ENCODE measurements at regions not wholly inside any gene's neighbourhood (a gene's known extent, or its start where the extent isn't known, plus 50 kb on each side); places are given as distances from the start of the nearest gene placed in this dataset.

GRCh38 chr6:142671791-142672190 lies 273.2 kb downstream of the HIVEP2 start:
- TF ChIP-seq CTCF (IDR thresholded peaks at IDR 0.05; ENCODE audit: unreplicated experiment): no peak
- intact Hi-C loops (cut with micrococcal nuclease; ENCODE audit: unreplicated experiment): no loop called here
- H3K27ac Mint-ChIP-seq (ENCODE audit: unreplicated experiment): no peak overlapping the region
- no peak overlapping the region for H3K4me3 Mint-ChIP-seq (ENCODE audit: low read depth, unreplicated experiment)
- no TSS peak for BruUV-seq (replicated peaks)
- peaks cover 5% of the 10 kb centered on the region for H3K9me3 Mint-ChIP-seq (ENCODE audit: low read depth, unreplicated experiment)
- DNase-seq: no peak
- CTCF ChIA-PET: no interaction called here
- H3K27me3 Mint-ChIP-seq (ENCODE audit: unreplicated experiment): peaks cover 30% of the 10 kb centered on the region
- no peaks in the 10 kb centered on the region for H3K4me1 Mint-ChIP-seq (ENCODE audit: low read depth, unreplicated experiment)
- no peaks in the 10 kb centered on the region for H3K36me3 Mint-ChIP-seq (ENCODE audit: insufficient read depth, unreplicated experiment)

- BruUV-seq (replicated peaks): no TSS peak
Observed at GRCh38 chr6:142675517-142675916, 269.5 kb downstream of the HIVEP2 start.

GRCh38 chr6:142676027-142676443 lies 268.9 kb downstream of the HIVEP2 start:
- DNase-seq: no peak
- no peak for TF ChIP-seq CTCF (IDR thresholded peaks at IDR 0.05; ENCODE audit: unreplicated experiment)
- intact Hi-C loops (cut with micrococcal nuclease; ENCODE audit: unreplicated experiment): no loop called here
- Mint-ChIP-seq H3K4me3 (ENCODE audit: low read depth, unreplicated experiment) (no peak overlapping the region), H3K27ac (ENCODE audit: unreplicated experiment) (no peak overlapping the region), H3K27me3 (ENCODE audit: unreplicated experiment) (peaks cover 51% of the 10 kb centered on the region), H3K36me3 (ENCODE audit: insufficient read depth, unreplicated experiment) (no peaks in the 10 kb centered on the region), H3K9me3 (ENCODE audit: low read depth, unreplicated experiment) (peaks cover 5% of the 10 kb centered on the region), H3K4me1 (ENCODE audit: low read depth, unreplicated experiment) (no peaks in the 10 kb centered on the region)
- CTCF ChIA-PET: no interaction called here
- BruUV-seq (replicated peaks): no TSS peak

More at GRCh38 chr6:142675517-142675916, 269.5 kb downstream of the HIVEP2 start:
- Mint-ChIP-seq H3K36me3 (ENCODE audit: insufficient read depth, unreplicated experiment) (no peaks in the 10 kb centered on the region), H3K4me1 (ENCODE audit: low read depth, unreplicated experiment) (no peaks in the 10 kb centered on the region), H3K27me3 (ENCODE audit: unreplicated experiment) (peaks cover 46% of the 10 kb centered on the region), H3K4me3 (ENCODE audit: low read depth, unreplicated experiment) (no peak overlapping the region), H3K9me3 (ENCODE audit: low read depth, unreplicated experiment) (peaks cover 5% of the 10 kb centered on the region), H3K27ac (ENCODE audit: unreplicated experiment) (no peak overlapping the region)
- DNase-seq: no peak
- TF ChIP-seq CTCF (IDR thresholded peaks at IDR 0.05; ENCODE audit: unreplicated experiment): no peak
- intact Hi-C loops (cut with micrococcal nuclease; ENCODE audit: unreplicated experiment): no loop called here
- CTCF ChIA-PET: no interaction called here

GRCh38 chr6:142676647-142677192 lies 268.3 kb downstream of the HIVEP2 start:
- CTCF ChIA-PET: no interaction called here
- no TSS peak for BruUV-seq (replicated peaks)
- no peak for TF ChIP-seq CTCF (IDR thresholded peaks at IDR 0.05; ENCODE audit: unreplicated experiment)

More at GRCh38 chr6:142676647-142677192, 268.3 kb downstream of the HIVEP2 start:
- intact Hi-C loops (cut with micrococcal nuclease; ENCODE audit: unreplicated experiment): no loop called here
- no peak overlapping the region for H3K27ac Mint-ChIP-seq (ENCODE audit: unreplicated experiment)
- H3K27me3 Mint-ChIP-seq (ENCODE audit: unreplicated experiment): peaks cover 51% of the 10 kb centered on the region
- no peak overlapping the region for H3K4me3 Mint-ChIP-seq (ENCODE audit: low read depth, unreplicated experiment)
- no peak for DNase-seq
- H3K9me3 Mint-ChIP-seq (ENCODE audit: low read depth, unreplicated experiment): peaks cover 1% of the 10 kb centered on the region
- H3K36me3 Mint-ChIP-seq (ENCODE audit: insufficient read depth, unreplicated experiment): no peaks in the 10 kb centered on the region
- H3K4me1 Mint-ChIP-seq (ENCODE audit: low read depth, unreplicated experiment): no peaks in the 10 kb centered on the region

Measured in Calu3 (cell line).